Suprapubic skin (tissue), 4 donors: ENCODE measurements at regions not wholly inside any gene's neighbourhood (a gene's known extent, or its start where the extent isn't known, plus 50 kb on each side); places are given as distances from the start of the nearest gene placed in this dataset.

ENCODE experiments used
- CTCF ChIP-seq, 2 donors: fragments of 200-600 bp in 1 of 2; fragments of 450-650 bp in 1 of 2; sonication (generic) in 1 of 2; IDR thresholded peaks; one replicate each; pipeline ENCODE4 v1.5.1; 2016 to 2019; ENCODE audit warnings: antibody characterized with exemption in 2 of 2, mild to moderate bottlenecking in 1 of 2, moderate library complexity in 1 of 2
- EP300 ChIP-seq: sonication (generic); formaldehyde crosslinking; IDR thresholded peaks from one replicate; pipeline ENCODE4 v1.6.1; 2017; ENCODE audit warnings: antibody characterized with exemption
- POLR2A ChIP-seq, 2 donors: fragments of 450-650 bp; IDR thresholded peaks; one replicate each; pipeline ENCODE4 v1.6.1; 2017; ENCODE audit warnings: antibody characterized with exemption in 2 of 2, mild to moderate bottlenecking in 2 of 2, moderate library complexity in 2 of 2
- POLR2AphosphoS5 ChIP-seq, 3 donors: sonication (generic); formaldehyde crosslinking; IDR thresholded peaks; one replicate each; pipeline ENCODE4 v1.6.1; 2017; ENCODE audit warnings: antibody characterized with exemption in 3 of 3

GRCh38 chr15:79682285-79682684, 214.5 kb downstream of the MTHFS start:
- TF ChIP-seq CTCF (IDR thresholded peaks at IDR 0.05) (no peak), POLR2A (IDR thresholded peaks at IDR 0.05) (no peak), POLR2AphosphoS5 (IDR thresholded peaks at IDR 0.05) (no peak), EP300 (no peak)
